EL (cell line): ENCODE measurements at regions not wholly inside any gene's neighbourhood (a gene's known extent, or its start where the extent isn't known, plus 50 kb on each side); places are given as distances from the start of the nearest gene placed in this dataset.
"Not testable (repeated sequence)": the region's sequence is repeated elsewhere in the genome, so short reads cannot be mapped to it uniquely, and the experiment has no call there.

Experiments used
- DNase-seq: peaks from one replicate; pipeline ENCODE4 v3.0.0-alpha.2; 2016

DNA sequence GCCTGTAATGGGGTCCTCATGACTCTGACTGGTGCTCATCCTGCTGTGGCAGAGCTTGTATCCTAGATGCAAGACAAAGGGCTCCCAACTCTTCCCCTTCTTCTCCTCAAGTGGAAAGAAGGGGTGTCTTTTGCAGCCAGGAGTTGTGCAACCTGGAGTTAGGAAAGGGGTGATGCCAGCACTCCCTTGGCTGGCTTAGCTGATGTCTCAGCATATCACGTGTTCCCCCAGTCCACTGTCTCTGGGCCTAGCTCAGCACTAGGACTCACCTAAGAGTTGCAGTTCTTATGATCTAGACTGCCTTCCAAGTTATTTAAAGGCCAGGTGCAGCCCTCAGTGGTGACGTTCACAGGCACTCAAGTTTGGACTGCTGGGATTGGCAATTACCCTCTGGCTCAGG, 146.2 kb upstream of the GORAB start:
- no peak for DNase-seq

DNA sequence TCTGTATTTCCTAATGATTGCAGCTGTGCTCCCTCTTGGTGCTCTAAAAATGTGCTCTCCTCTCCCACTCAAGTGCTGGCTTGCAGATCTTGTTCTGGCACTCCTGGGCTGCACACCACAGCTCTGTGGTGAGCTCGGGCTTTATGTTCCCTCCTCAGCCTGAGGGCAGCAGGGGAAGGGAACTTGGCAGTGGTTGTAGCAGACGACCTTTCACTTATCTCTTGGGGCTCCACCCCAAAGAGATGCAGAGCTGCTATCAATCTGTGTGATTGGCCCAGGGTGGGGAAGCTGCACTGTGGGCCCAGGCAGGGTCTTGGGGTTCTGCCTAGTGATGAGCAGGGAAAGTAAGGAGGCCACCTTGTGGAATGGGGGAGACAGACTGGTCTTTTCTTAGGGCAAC, 143.5 kb upstream of the GORAB start:
- DNase-seq = no peak

GRCh38 chr1:170395149-170395548, 136.8 kb upstream of the GORAB start:
- no peak for DNase-seq

DNA sequence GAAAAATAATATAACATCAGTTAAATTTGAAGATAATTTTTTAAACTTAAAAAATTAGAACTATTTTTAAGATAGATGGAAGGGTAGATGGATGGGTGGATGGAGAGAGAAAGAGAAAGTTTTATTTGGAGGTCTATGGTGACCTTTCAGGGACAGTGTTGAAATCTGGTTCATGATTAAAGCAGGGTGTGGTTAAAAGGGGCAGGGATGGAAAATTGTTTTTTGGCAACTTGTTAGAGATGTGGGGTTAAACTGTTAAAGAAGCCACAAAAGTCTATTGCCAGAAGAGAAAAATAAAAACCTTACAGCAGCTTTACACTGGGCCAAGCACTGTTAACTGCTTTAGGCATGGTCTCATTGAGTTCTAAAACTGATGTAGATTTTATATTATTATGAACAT, 134.9 kb upstream of the GORAB start:
- DNase-seq = no peak

GRCh38 chr1:170402476-170403311, 129.3 kb upstream of the GORAB start:
- DNase-seq = no peak

GRCh38 chr1:170407138-170407537, 124.8 kb upstream of the GORAB start:
- DNase-seq = no peak

DNA sequence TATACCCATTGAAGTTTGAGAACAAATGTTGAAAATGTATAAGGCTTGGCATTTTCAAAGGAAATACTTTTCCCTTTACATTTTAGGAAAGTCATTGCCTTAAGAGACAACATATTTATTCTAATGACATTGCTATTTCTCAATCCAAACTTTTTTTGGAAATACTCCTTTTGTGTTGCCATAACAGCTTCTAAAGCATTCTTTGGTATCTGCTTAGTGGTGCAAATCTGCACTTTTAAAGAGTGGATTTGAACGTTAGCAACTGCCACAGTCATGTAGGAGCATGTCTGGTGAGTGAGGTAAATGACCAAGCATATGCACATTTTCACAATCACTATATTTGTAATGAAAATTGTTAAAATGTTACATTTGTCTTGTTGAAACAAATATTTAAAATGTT, 124.4 kb upstream of the GORAB start:
- DNase-seq = no peak

- peak; percentile 79 for DNase-seq
These were observed 121.4 kb upstream of the GORAB start for GRCh38 chr1:170410401-170411166.

DNA sequence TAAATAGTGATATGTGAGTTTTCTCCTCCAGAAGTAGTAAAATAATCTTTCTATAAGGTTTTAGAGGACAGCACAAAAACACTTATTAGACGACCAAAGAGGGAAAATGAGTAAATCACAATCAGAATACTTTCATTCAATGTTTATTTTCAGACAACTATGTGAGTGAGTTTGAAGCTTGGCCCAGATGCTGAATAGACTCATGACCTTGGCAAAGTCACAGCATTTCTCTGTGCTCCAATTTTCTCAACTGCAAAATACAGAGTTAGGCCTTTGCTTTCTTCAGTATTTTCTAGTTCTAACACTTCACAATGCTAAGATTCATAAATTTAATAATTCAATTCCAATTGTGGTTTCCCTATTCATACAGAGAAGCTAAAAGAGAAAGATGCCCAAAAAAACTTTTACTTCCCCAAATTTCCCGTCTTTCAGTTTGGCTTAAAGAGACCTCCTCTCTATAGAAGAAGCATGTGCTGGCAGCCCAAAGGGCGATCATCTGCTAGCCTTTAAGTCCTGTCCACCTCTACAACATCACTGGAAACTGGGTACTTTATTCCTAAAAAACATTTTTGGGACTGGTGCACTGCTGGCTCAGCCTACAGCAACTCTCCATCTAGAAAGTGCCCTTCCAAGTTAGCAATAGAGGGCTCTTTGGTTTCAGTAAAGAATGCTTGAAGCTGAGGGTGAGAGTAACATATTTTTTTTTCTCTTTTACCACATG, 116.8 kb upstream of the GORAB start:
- DNase-seq = no peak

- DNase-seq = peak; percentile 3
These were observed 116.1 kb upstream of the GORAB start for GRCh38 chr1:170415710-170416372.

DNA sequence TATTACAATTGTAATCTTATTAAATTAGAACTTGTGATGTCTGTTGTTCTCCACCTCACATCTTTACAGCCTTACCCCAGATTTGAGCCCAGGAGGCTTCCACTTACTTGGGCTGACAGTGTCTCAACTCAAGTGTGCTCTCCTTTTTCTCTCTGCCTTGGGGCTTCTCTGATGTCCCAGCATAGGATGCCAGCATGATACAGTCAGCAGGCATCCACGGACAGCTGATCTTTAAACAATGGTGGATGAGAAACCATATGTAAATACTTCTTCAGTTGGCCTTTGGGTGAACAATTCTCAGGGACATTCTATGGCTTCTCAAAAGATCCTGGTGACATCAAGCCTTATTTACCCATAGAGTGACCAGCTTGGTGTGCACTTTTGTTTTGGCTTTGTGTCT, 107.6 kb upstream of the GORAB start:
- peak; percentile 32 for DNase-seq

- no peak for DNase-seq
These were observed 105.4 kb upstream of the GORAB start for GRCh38 chr1:170426596-170426995.

GRCh38 chr1:170427002-170427401, 105.0 kb upstream of the GORAB start:
- DNase-seq = not testable (repeated sequence)

- DNase-seq = no peak
These were observed 95.0 kb upstream of the GORAB start for GRCh38 chr1:170436928-170437327.

DNA sequence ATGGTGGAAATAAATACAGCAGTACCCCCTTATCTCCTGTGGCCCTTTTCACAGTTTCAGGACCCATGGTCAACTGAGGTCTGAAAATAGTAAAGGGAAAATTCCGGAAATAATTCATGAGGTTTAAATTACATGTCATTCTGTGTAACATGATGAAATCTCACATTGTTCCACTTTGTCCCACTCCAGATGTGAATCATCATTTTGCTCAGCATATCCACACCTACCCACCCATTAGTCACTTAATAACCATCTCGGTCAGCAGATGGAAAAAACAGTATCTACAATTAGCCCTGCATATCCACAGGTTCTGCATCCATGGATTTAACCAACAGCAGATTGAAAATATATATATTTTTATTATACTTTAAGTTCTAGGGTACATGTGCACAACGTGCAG, 86.9 kb upstream of the GORAB start:
- DNase-seq = peak; percentile 75

GRCh38 chr1:170448661-170449158, 83.3 kb upstream of the GORAB start:
- DNase-seq = no peak

- DNase-seq = not testable (repeated sequence)
These were observed 74.5 kb upstream of the GORAB start for GRCh38 chr1:170457325-170458050.

DNA sequence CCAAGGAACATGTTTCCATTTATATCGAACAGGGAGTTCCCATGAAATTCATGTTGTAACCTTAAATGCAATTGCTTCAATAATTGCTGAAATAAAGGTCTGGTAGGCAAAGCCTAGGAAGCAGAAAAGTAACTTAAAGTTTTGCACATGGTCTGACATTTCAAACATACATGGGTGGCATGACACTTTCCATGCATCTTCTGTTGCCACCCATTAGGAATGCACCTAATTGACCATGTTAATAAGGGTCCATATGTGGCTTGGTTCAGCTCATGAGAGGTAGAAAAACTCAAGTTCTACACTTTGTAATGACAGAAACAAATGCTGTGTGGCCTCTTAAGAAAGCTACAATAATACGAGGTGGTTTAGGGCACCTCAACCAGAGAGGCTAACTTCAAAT, 72.0 kb upstream of the GORAB start:
- DNase-seq = no peak

DNA sequence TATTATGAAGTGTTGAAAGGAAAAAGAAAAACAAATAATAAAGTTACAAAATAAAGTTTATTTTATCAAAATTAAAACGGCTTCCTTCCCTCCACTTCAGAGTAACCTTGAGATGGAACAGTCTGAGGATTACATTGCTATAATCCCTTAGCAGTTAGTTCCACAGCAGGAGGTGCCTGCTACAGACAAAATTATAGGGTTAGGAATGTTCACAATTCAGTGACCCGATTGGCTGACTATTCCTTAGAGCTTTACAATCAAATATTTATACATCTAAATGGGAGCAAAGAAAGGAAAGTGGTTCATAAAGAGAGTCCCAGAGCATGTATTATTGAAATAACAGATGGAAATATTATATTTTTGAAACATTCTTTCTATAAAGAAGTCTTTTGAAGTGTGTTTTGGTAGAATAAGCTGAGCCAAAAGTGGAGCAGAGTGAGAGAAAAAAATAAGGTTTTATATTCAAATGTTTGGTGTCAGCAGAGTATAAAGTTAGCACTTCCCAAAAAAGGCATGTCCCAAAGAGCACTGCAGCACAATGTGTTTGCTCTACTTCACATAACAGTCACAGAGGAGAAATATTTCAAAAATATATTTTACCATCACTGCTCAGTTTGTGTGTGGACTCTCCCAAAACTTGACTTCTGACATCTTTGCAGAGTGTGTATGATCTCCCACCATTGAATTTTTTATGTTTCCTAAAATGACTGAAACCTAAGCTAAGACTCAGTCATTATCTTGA, 71.4 kb upstream of the GORAB start:
- no peak for DNase-seq

DNA sequence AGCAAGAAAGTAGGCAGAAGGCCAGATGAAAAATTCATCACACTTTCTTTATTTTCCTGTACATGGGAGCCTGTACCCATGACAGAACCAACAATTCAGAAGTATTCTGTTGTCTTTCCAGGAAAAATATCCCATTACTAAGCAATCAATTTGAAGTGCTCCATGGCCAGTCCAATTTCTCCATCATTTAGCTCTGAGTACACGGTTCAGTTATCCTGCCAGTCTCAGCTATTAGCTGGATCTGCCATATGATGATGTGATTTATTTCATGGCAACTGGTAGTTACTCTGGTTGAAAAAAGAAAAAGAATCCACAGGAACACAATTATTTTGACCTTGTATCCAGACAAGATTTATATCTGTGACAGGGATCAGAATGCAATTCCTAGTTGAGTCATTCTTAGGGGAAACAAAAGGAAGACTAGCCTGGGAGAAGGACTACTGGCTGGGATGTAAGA, 70.6 kb upstream of the GORAB start:
- DNase-seq = peak; percentile 74

DNA sequence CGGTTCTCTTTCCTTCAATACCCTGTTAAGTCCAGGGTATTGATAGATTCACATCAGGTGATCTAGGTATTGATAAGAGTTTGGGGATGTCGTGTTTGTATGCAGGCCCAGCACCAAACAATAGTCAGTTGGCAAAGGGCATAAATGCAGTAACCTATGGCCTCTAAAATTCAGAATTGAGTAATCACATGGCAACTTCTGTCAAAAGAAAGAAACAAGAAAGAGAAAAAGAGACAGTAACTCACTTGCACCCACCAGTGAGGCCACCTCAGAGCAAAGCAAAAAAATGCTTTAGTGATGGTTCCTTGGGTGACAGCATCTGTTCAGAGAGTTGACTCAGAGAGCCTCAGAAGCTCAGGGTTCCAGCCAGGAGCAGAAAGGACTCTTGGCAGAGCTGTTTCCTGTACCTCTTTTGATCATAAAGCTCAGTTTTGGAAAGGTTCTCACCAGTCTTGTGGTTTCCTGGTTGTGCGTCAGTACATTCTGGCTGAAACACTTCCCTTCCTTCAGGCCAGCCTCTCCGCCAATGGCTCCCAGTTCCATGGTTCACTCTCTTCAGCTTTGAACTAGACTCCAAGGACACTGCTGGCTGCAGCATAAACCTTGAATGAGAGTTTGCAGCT, 70.1 kb upstream of the GORAB start:
- peak; percentile 91 for DNase-seq
